Liver (tissue), 8 donors: ENCODE measurements at regions not wholly inside any gene's neighbourhood (a gene's known extent, or its start where the extent isn't known, plus 50 kb on each side); places are given as distances from the start of the nearest gene placed in this dataset.

Source experiments
- DNase-seq: peaks from one replicate; pipeline ENCODE4 v3.0.0-alpha.2; 2017; ENCODE audit warnings: low spot score
- H3K27ac ChIP-seq, 2 donors: one replicate each; pipeline ENCODE4 v1.7.0; 2013; ENCODE audit warnings: inconsistent platforms in 2 of 2, low read length in 2 of 2, control low read depth in 1 of 2, low read depth in 1 of 2, mild to moderate bottlenecking in 1 of 2
- H3K27me3 ChIP-seq, 4 donors: one replicate each; pipeline versions ENCODE4 v1.6.1 to v1.7.0; 2013; ENCODE audit warnings: low read length in 3 of 4, inconsistent platforms in 1 of 4, mild to moderate bottlenecking in 1 of 4, moderate library complexity in 1 of 4; ENCODE audit not compliant: control insufficient read depth in 4 of 4, insufficient read depth in 4 of 4
- H3K36me3 ChIP-seq, 4 donors: one replicate each; pipeline versions ENCODE4 v1.6.1 to v1.7.0; 2013; ENCODE audit warnings: low read length in 3 of 4, mild to moderate bottlenecking in 3 of 4, low read depth in 1 of 4, moderate library complexity in 1 of 4; ENCODE audit not compliant: control insufficient read depth in 4 of 4, insufficient read depth in 3 of 4
- H3K4me1 ChIP-seq, 4 donors: one replicate each; pipeline versions ENCODE4 v1.6.1 to v1.7.0; 2013; ENCODE audit warnings: low read length in 3 of 4, mild to moderate bottlenecking in 3 of 4, moderate library complexity in 1 of 4; ENCODE audit not compliant: control insufficient read depth in 4 of 4, insufficient read depth in 4 of 4
- H3K4me3 ChIP-seq, 3 donors: one replicate each; pipeline versions ENCODE4 v1.6.1 to v1.7.0; 2013; ENCODE audit warnings: low read length in 3 of 3, control low read depth in 1 of 3, low read depth in 1 of 3, mild to moderate bottlenecking in 1 of 3
- H3K9ac ChIP-seq, 2 donors: one replicate each; pipeline ENCODE4 v1.7.0; 2013; ENCODE audit warnings: low read length in 2 of 2, mild to moderate bottlenecking in 2 of 2, moderate library complexity in 2 of 2, control low read depth in 1 of 2, low read depth in 1 of 2
- H3K9me3 ChIP-seq, 4 donors: one replicate each; pipeline versions ENCODE4 v1.6.1 to v1.7.0; 2013; ENCODE audit warnings: low read length in 3 of 4; ENCODE audit not compliant: control insufficient read depth in 4 of 4
- EGR1 ChIP-seq, 2 donors: IDR thresholded peaks; 2 replicates each; pipeline ENCODE4 v1.6.1; 2016 to 2018; ENCODE audit warnings: antibody characterized with exemption in 2 of 2, low read depth in 2 of 2
- FOXA1 ChIP-seq: IDR thresholded peaks from 2 replicates; pipeline ENCODE4 v1.6.1; 2016; ENCODE audit warnings: antibody characterized with exemption
- FOXA2 ChIP-seq: IDR thresholded peaks from 2 replicates; pipeline ENCODE4 v1.6.1; 2016; ENCODE audit warnings: antibody characterized with exemption
- GABPA ChIP-seq, 2 donors: IDR thresholded peaks in 1 of 2; conservative IDR thresholded peaks in 1 of 2; 2 replicates each; pipeline ENCODE4 v1.6.1; 2016; ENCODE audit warnings: antibody characterized with exemption in 2 of 2, mild to moderate bottlenecking in 1 of 2, moderate library complexity in 1 of 2
- HNF4G ChIP-seq: IDR thresholded peaks from 2 replicates; pipeline ENCODE4 v1.6.1; 2016; ENCODE audit warnings: antibody characterized with exemption
- JUND ChIP-seq, 2 donors: IDR thresholded peaks; 2 replicates each; pipeline ENCODE4 v1.6.1; 2016; ENCODE audit warnings: antibody characterized with exemption in 2 of 2
- RAD21 ChIP-seq, 2 donors: IDR thresholded peaks; 2 replicates each; pipeline ENCODE4 v1.6.1; 2016; ENCODE audit warnings: antibody characterized with exemption in 2 of 2, mild to moderate bottlenecking in 2 of 2
- TAF1 ChIP-seq: conservative IDR thresholded peaks from 2 replicates; pipeline ENCODE4 v1.6.1; 2016; ENCODE audit warnings: antibody characterized with exemption, mild to moderate bottlenecking
- ZBTB33 ChIP-seq: IDR thresholded peaks from 2 replicates; pipeline ENCODE4 v1.6.1; 2016; ENCODE audit warnings: antibody characterized with exemption
- WGBS: extraction: QIAGEN DNeasy Blood & Tissue Kit; methylation state at CpG from one replicate; pipeline ENCODE4 v1.1.7; 2013; 5-methylcytosine and 5-hydroxymethylcytosine counted together
- TF ChIP-seq, protein P1 (sequence below): IDR thresholded peaks from 2 replicates; pipeline ENCODE4 v1.6.1; 2016; ENCODE audit warnings: antibody characterized with exemption, mild to moderate bottlenecking
- TF ChIP-seq, protein P2 (sequence below): IDR thresholded peaks from 2 replicates; pipeline ENCODE4 v1.6.1; 2016; ENCODE audit warnings: antibody characterized with exemption
- TF ChIP-seq, protein P3 (sequence below): fragments of 150-350 bp; IDR thresholded peaks from 2 replicates; pipeline ENCODE4 v1.5.1; 2017; ENCODE audit warnings: improper control_type of control experiment, low read depth, low read length; ENCODE audit not compliant: missing input control
- donor health status: healthy.
- donor health status: healthy.
- donor health status: healthy.
- donor health status: healthy.
- donor health status: healthy.

DNA sequence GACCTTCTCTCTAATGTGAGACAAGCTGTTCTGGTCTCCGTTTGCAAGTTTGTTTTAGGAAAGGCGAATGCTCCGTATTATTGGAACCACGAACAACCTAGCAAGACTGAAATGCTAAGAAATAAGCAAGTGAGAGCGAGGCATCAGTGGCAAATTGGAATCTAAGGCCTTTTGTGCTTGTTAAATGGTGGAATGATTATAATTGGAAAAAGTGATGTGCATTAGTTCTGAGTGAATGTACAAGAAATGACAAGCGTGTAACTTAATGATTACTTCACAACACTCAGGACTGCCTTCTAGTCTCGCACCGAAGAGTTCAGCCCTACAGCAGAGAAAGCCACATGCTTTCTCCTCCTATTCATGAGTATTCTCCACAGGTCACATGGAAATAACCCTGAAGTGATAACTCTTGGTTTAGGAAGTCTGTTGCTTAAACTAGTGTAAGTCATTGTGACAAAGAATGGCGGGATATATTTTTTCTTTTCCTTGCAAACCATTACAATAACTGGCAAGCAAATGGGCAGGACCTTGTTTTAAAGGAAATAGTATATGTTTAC is 392.2 kb upstream of the FIGN start:
- Histone ChIP-seq H3K4me1 (no peaks in the 10 kb centered on the region), H3K9me3 (no peaks in the 10 kb centered on the region), H3K36me3 (no peaks in the 10 kb centered on the region), H3K27me3 (no peaks in the 10 kb centered on the region), H3K27ac (no peak overlapping the region), H3K9ac (no peak overlapping the region), H3K4me3 (no peak overlapping the region)
- DNase-seq = no peak
- TF ChIP-seq GABPA (IDR thresholded peaks at IDR 0.05 in 1 of 2, conservative IDR thresholded peaks at IDR 0.05 in 1 of 2) = no peak
- no peak for TF ChIP-seq RAD21 (IDR thresholded peaks at IDR 0.05)
- TF ChIP-seq, protein P1, sequence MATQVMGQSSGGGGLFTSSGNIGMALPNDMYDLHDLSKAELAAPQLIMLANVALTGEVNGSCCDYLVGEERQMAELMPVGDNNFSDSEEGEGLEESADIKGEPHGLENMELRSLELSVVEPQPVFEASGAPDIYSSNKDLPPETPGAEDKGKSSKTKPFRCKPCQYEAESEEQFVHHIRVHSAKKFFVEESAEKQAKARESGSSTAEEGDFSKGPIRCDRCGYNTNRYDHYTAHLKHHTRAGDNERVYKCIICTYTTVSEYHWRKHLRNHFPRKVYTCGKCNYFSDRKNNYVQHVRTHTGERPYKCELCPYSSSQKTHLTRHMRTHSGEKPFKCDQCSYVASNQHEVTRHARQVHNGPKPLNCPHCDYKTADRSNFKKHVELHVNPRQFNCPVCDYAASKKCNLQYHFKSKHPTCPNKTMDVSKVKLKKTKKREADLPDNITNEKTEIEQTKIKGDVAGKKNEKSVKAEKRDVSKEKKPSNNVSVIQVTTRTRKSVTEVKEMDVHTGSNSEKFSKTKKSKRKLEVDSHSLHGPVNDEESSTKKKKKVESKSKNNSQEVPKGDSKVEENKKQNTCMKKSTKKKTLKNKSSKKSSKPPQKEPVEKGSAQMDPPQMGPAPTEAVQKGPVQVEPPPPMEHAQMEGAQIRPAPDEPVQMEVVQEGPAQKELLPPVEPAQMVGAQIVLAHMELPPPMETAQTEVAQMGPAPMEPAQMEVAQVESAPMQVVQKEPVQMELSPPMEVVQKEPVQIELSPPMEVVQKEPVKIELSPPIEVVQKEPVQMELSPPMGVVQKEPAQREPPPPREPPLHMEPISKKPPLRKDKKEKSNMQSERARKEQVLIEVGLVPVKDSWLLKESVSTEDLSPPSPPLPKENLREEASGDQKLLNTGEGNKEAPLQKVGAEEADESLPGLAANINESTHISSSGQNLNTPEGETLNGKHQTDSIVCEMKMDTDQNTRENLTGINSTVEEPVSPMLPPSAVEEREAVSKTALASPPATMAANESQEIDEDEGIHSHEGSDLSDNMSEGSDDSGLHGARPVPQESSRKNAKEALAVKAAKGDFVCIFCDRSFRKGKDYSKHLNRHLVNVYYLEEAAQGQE = no peak
- TF ChIP-seq TAF1 = no peak
- no peak for TF ChIP-seq HNF4G
- TF ChIP-seq FOXA1 = no peak
- no peak for TF ChIP-seq JUND (IDR thresholded peaks at IDR 0.05)
- TF ChIP-seq, protein P2, sequence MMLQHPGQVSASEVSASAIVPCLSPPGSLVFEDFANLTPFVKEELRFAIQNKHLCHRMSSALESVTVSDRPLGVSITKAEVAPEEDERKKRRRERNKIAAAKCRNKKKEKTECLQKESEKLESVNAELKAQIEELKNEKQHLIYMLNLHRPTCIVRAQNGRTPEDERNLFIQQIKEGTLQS = no peak
- TF ChIP-seq, protein P3, sequence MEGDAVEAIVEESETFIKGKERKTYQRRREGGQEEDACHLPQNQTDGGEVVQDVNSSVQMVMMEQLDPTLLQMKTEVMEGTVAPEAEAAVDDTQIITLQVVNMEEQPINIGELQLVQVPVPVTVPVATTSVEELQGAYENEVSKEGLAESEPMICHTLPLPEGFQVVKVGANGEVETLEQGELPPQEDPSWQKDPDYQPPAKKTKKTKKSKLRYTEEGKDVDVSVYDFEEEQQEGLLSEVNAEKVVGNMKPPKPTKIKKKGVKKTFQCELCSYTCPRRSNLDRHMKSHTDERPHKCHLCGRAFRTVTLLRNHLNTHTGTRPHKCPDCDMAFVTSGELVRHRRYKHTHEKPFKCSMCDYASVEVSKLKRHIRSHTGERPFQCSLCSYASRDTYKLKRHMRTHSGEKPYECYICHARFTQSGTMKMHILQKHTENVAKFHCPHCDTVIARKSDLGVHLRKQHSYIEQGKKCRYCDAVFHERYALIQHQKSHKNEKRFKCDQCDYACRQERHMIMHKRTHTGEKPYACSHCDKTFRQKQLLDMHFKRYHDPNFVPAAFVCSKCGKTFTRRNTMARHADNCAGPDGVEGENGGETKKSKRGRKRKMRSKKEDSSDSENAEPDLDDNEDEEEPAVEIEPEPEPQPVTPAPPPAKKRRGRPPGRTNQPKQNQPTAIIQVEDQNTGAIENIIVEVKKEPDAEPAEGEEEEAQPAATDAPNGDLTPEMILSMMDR = no peak
- no peak for TF ChIP-seq FOXA2
- 88% methylated on average over 9 of the region's 9 CpGs for WGBS

DNA sequence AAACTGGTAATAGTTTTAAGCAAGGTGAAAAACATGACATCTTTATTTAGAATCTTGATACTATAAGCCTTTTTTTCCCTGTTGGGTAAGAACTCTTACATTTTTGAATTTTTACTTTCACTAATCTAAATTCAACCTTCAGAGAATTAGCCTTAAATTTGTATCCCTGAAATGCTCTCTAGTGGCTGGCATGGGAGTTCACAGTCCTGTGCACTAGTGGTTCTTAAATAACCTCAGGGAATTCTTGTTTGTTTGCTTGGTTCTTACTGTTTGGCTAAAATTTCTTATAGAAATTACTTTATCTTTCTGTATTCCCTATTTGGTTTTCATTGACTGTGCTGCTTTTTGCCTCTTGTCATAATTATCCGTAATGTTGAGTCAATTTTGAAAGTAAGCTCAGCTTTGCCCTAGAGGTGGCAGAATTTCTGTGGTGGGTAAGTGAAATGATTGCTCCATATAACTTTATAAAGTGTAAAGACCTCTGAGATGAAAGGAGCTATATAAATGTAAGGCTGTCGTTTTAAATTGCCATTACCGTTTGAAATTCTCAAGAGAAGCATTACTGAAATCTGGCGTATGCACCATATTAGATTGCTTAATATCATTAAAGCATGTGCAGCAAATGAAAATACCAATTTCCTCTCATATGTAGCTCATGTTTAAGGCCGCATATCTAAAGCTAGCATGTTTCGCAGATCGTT is 391.3 kb upstream of the FIGN start:
- WGBS = 85% methylated on average over 7 of the region's 7 CpGs
- no peak overlapping the region for H3K27ac ChIP-seq
- H3K36me3 ChIP-seq = no peaks in the 10 kb centered on the region
- DNase-seq = no peak
- H3K9me3 ChIP-seq = no peaks in the 10 kb centered on the region
- H3K27me3 ChIP-seq = no peaks in the 10 kb centered on the region
- H3K4me3 ChIP-seq = no peak overlapping the region
- H3K4me1 ChIP-seq = no peaks in the 10 kb centered on the region
- TF ChIP-seq RAD21 (IDR thresholded peaks at IDR 0.05) = peak; percentile 26 to 37
- TF ChIP-seq FOXA1 = no peak
- no peak for TF ChIP-seq GABPA (IDR thresholded peaks at IDR 0.05 in 1 of 2, conservative IDR thresholded peaks at IDR 0.05 in 1 of 2)
- TF ChIP-seq EGR1 (IDR thresholded peaks at IDR 0.05; ENCODE audit: low read depth in 2 of 2) = no peak
- TF ChIP-seq ZBTB33 = no peak
- H3K9ac ChIP-seq = no peak overlapping the region
